GM13977 (cell line): ENCODE measurements at regions not wholly inside any gene's neighbourhood (a gene's known extent, or its start where the extent isn't known, plus 50 kb on each side); places are given as distances from the start of the nearest gene placed in this dataset.
"Not testable (repeated sequence)": the region's sequence is repeated elsewhere in the genome, so short reads cannot be mapped to it uniquely, and the experiment has no call there.

ENCODE experiments used
- DNase-seq: peaks from one replicate; pipeline ENCODE4 v3.0.0; 2012; ENCODE audit warnings: low spot score
- in situ Hi-C: fragments of 300-500 bp; cut with MboI; formaldehyde crosslinking; loops from one replicate; pipeline ENCODE4 v1.12.0; 2022; ENCODE audit warnings: low sequenced_read_pairs, low pct_unique_long_range_greater_than_20kb, mixed read lengths, inconsistent platforms; ENCODE audit not compliant: unreplicated experiment
- TF ChIP-seq, protein P1 (sequence below): IDR thresholded peaks from 2 replicates; pipeline ENCODE4 v1.5.1; 2012; ENCODE audit warnings: mild to moderate bottlenecking, control low read depth; ENCODE audit not compliant: insufficient read depth; ENCODE audit errors: extremely low read depth, missing control alignments

DNA sequence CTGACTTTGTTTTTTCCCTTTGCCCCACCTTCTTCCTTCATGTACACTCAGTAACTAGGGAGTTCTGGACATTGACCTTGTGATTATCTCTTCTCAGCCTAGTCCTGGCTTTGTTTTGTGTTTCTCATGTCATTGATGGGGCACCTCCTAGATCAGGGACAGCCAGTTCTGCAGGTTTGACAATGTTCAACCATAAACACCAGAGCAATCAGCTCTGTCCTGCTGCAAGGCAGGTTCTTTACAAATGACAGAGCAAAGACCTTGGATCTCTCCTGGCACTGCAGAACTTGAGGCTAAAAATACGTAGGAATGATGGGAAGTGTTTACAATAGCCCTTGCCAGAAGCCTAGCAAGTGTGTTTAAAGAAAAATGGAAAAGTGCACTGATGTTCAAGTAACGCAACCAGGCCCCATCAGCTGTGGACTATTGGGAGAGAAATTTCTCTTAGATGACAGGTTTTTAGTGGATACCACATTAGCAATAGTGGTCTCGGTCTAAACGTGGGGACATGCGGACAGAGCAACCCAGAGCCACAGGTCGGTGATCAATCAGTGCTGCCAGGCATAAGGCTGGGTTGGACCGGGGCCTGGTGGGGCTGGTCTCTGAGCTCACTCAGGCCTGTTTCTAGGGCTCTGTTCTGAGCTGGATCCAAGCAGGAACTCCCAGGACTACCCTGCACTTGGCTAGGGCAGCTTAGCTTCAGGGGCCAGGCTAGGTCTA lies 76.8 kb downstream of the SOWAHC start:
- TF ChIP-seq, protein P1, sequence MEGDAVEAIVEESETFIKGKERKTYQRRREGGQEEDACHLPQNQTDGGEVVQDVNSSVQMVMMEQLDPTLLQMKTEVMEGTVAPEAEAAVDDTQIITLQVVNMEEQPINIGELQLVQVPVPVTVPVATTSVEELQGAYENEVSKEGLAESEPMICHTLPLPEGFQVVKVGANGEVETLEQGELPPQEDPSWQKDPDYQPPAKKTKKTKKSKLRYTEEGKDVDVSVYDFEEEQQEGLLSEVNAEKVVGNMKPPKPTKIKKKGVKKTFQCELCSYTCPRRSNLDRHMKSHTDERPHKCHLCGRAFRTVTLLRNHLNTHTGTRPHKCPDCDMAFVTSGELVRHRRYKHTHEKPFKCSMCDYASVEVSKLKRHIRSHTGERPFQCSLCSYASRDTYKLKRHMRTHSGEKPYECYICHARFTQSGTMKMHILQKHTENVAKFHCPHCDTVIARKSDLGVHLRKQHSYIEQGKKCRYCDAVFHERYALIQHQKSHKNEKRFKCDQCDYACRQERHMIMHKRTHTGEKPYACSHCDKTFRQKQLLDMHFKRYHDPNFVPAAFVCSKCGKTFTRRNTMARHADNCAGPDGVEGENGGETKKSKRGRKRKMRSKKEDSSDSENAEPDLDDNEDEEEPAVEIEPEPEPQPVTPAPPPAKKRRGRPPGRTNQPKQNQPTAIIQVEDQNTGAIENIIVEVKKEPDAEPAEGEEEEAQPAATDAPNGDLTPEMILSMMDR = no peak
- in situ Hi-C loops = no loop called here
- no peak for DNase-seq

DNA sequence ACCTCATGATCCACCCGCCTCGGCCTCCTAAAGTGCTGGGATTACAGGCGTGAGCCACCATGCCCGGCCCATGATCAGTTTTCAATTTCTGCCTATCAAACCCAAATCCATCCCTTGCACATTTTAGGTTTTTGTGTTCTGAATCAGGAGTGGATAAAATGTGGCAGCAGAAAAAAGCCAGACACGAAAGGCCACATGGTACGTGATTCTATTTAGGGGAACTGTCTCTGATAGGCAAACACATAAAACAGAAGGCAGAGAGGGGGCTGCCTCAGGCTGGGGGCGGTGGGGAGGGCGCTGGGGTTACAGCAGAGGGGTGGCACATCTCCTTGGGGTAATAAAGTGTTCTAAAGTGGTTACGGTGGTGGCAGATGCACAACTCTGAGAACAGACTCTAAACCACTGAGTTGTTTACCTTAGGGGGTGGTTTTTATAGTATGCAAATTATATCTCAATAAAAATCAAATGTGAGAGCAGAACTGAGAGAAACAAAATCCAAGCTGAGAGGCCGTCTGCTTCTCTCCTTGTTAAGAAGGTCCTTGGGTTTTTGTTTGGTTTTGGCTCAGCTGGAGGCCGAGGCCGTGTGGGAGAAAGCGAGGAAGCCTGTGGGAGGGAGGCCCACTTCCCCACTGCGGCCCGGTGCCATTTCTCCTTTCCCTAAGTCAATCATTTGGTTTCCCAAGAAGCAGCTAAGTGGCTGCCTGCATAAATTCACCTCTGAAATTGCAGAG lies 78.0 kb downstream of the SOWAHC start:
- in situ Hi-C loops = no loop called here
- DNase-seq = no peak
- TF ChIP-seq, protein P1 = no peak

DNA sequence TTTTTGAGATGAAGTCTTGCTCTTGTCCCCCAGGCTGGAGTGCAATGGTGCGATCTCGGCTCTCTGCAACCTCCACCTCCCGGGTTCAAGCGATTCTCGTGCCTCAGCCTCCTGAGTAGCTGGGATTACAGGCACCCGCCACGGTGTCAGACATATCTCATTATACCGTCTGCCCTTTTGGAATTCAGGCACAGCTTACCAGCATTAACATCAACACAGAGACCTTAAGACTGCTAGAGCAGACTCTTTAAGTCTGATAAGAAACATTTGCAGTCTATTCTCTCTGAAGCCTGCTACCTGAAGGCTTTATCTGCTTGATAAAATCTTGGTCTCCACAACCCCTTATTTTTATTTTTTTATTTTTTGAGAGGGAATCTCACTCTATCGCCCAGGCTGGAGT lies 78.7 kb downstream of the SOWAHC start:
- DNase-seq, in situ Hi-C loops: not testable (repeated sequence)

DNA sequence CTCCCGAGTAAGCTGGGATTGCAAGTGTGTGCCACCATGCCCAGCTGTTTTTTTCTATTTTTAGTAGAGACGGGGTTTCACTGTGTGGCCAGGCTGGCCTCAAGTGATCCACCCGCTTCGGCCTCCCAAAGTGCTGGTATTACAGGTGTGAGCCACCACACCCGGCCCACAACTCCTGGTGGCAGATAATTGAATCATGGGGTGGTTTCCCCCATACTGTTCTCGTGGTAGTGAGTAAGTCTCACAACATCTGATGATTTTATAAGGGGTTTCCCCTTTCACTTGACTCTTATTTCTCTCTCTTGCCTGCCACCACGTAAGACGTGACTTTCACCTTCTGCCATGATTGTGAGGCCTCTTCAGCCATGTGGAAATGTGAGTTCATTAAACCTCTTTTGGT lies 79.1 kb downstream of the SOWAHC start:
- in situ Hi-C loops, DNase-seq: not testable (repeated sequence)

DNA sequence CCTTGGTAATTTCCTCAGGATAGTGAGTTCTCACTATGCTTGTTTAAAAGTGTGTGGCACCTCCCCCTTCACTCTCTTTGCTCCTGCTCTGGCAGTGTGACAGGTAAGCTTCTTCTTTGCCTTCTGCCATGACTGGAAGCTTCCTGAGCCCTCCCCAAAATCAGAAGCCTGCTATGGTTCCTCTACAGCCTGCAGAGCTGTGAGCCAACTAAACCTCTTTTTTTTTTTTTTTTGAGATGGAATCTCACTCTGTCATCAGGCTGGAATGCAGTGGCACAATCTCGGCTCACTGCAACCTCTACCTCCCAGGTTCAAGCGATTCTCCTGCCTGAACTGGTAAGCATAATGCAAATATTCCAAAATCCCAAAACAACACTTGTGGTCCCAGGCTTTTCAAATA lies 80.0 kb downstream of the SOWAHC start:
- no peak for DNase-seq
- in situ Hi-C loops = no loop called here
- TF ChIP-seq, protein P1 = no peak

DNA sequence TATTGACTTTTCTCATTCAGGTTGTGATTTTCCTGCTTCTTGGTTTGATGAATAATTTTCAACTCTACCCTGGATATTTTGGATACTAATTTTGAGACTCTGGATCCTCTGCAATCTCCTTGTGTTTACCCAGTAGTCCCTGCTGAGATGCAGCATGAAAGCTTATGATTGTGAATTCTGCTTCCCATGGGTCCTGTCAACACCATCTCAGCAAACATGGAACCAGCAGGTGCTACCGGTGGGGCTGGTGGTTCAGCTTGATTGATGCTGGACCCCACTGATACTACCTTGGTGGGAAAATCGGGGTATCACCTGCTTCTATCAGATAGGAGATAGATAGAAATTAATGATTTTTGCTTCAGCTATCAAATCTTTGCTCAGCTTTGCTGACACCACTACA lies 81.1 kb downstream of the SOWAHC start:
- in situ Hi-C loops = no loop called here
- no peak for DNase-seq
- TF ChIP-seq, protein P1 = no peak

DNA sequence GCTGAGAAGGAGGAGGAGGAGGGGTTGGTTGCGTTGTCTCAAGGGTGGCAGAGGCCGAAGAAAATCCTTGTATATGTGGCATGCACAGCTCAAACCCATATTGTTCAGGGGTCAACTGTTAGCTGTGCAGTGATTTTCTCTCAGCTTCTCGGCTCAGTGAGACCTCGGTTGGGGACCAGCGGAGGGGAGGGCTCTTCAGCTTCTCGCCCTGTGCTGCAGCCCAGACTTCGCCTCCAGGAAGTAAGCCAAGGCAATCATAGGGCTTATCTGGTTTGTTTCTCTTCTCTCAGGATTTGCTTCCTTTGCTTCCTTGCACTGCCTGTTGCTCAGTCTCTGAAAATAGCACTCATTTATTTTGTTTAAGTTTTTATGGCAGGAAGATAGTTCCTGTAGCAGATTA lies 85.5 kb downstream of the SOWAHC start:
- in situ Hi-C loops = no loop called here
- DNase-seq = no peak
- TF ChIP-seq, protein P1 = no peak
